OCI-LY7 (cell line): ENCODE measurements at regions not wholly inside any gene's neighbourhood (a gene's known extent, or its start where the extent isn't known, plus 50 kb on each side); places are given as distances from the start of the nearest gene placed in this dataset.

Source experiments
- BruUV-seq: library from RNA; stranded (reverse); fragments of 400-500 nt; replicated peaks from 2 replicates; lab custom pipeline; 2021; lab: Mats Ljungman, UMichigan
- CTCF ChIA-PET: fragments of 300-600 bp; sonication (Branson Sonifier 250); formaldehyde crosslinking; loops from one replicate; lab custom pipeline; 2022; ENCODE audit warnings: antibody characterized with exemption; ENCODE audit not compliant: unreplicated experiment; lab: Charles Lee
- POLR2A ChIA-PET: fragments of 300-600 bp; sonication (Branson Sonifier 250); formaldehyde crosslinking; loops from one replicate; lab custom pipeline; 2022; ENCODE audit warnings: antibody characterized with exemption; lab: Charles Lee
- DNase-seq: peaks from one replicate; pipeline ENCODE4 v3.0.0-alpha.2; 2015; ENCODE audit warnings: low spot score
- H2AFZ ChIP-seq: fragments of 200-600 bp; sonication (generic), shearing (Covaris generic); 2 replicates; pipeline ENCODE4 v1.6.1; 2014; ENCODE audit warnings: mild to moderate bottlenecking, antibody characterized with exemption, low read length, moderate library complexity
- H3K27ac ChIP-seq: fragments of 200-600 bp; sonication (generic); 2 replicates; pipeline ENCODE4 v1.5.1; 2014; ENCODE audit warnings: mixed run types, low read depth, mild to moderate bottlenecking, moderate library complexity, low read length, inconsistent platforms; ENCODE audit not compliant: poor library complexity, severe bottlenecking
- H3K36me3 ChIP-seq: fragments of 200-600 bp; sonication (generic); 2 replicates; pipeline ENCODE4 v1.6.1; 2014; ENCODE audit warnings: mild to moderate bottlenecking, antibody characterized with exemption, low read length, moderate library complexity, mixed read lengths; ENCODE audit not compliant: insufficient read depth
- H3K4me1 ChIP-seq: fragments of 200-600 bp; sonication (generic); 2 replicates; pipeline ENCODE4 v1.5.1; 2014; ENCODE audit warnings: mild to moderate bottlenecking, low read length; ENCODE audit not compliant: insufficient read depth, poor library complexity, severe bottlenecking
- H3K4me2 ChIP-seq: fragments of 200-600 bp; sonication (generic); 2 replicates; pipeline ENCODE4 v1.6.1; 2014; ENCODE audit warnings: mild to moderate bottlenecking, low read length
- H3K4me3 ChIP-seq: fragments of 200-600 bp; sonication (generic); 2 replicates; pipeline ENCODE4 v1.5.1; 2014; ENCODE audit warnings: mild to moderate bottlenecking, low read depth, low read length; ENCODE audit not compliant: poor library complexity, severe bottlenecking
- H3K79me2 ChIP-seq: fragments of 200-600 bp; sonication (generic); 2 replicates; pipeline ENCODE4 v1.6.1; 2016; ENCODE audit warnings: low read depth, mild to moderate bottlenecking, low read length, moderate library complexity, mixed read lengths; ENCODE audit not compliant: insufficient read depth
- H3K9me2 ChIP-seq: fragments of 200-600 bp; sonication (generic); 2 replicates; pipeline ENCODE4 v1.6.1; 2016; ENCODE audit warnings: mild to moderate bottlenecking, low read length, mixed read lengths; ENCODE audit not compliant: insufficient read depth
- H3K9me3 ChIP-seq: fragments of 200-600 bp; sonication (generic); 2 replicates; pipeline ENCODE4 v1.6.1; 2014; ENCODE audit warnings: mild to moderate bottlenecking, mixed run types, low read length, mixed read lengths
- H4K20me1 ChIP-seq: fragments of 200-600 bp; sonication (generic); 2 replicates; pipeline ENCODE4 v1.6.1; 2014; ENCODE audit warnings: mild to moderate bottlenecking, antibody characterized with exemption, low read length, moderate library complexity, mixed read lengths; ENCODE audit not compliant: insufficient read depth
- EZH2phosphoT487 ChIP-seq: fragments of 200-600 bp; sonication (generic); IDR thresholded peaks from 2 replicates; pipeline ENCODE4 v1.6.1; 2018; ENCODE audit warnings: low read depth, borderline replicate concordance, mild to moderate bottlenecking, mixed run types, antibody characterized with exemption, low read length, moderate library complexity, mixed read lengths
- intact Hi-C: fragments of 100-400 bp; cut with micrococcal nuclease; formaldehyde crosslinking; loops from one replicate; pipeline ENCODE4 v1.10.0; 2022; ENCODE audit not compliant: unreplicated experiment
- TF ChIP-seq, protein P1 (sequence below): fragments of 200-600 bp; sonication (generic); conservative IDR thresholded peaks from 2 replicates; pipeline ENCODE4 v1.5.1; 2014; ENCODE audit warnings: mild to moderate bottlenecking, antibody characterized with exemption, low read length, moderate library complexity, mixed read lengths

DNA sequence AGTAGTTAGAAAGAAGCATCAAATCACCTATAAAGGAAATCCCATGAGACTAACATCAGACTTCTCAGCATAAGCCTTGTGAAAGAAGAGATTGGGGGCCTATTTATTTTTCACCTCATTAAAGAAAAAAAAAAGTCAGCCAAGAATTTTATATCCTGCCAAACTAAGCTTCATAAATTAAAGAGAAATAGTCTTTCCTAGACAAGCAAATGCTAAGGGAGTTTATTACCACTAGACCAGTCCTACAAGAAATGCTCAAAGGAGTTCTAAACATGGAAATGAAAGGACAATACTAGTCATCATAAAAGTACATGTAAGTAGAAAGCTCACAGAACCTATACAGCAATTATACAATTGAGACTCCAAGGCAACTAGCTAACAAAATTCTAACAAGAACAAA lies 96.5 kb upstream of the OLIG3 start:
- Histone ChIP-seq H3K4me3 (no peak overlapping the region), H3K27ac (no peak overlapping the region), H3K79me2 (no peaks in the 10 kb centered on the region), H3K4me2 (no peak overlapping the region), H3K4me1 (no peaks in the 10 kb centered on the region), H3K9me2 (no peaks in the 10 kb centered on the region), H3K36me3 (no peaks in the 10 kb centered on the region), H2AFZ (no peak overlapping the region), H3K9me3 (0 out of 2 replicates have a peak, but pooled peaks cover 9% of the 10 kb centered on the region), H4K20me1 (no peaks in the 10 kb centered on the region)
- intact Hi-C loops, result no loop called here
- DNase-seq, result no peak
- TF ChIP-seq, protein P1, sequence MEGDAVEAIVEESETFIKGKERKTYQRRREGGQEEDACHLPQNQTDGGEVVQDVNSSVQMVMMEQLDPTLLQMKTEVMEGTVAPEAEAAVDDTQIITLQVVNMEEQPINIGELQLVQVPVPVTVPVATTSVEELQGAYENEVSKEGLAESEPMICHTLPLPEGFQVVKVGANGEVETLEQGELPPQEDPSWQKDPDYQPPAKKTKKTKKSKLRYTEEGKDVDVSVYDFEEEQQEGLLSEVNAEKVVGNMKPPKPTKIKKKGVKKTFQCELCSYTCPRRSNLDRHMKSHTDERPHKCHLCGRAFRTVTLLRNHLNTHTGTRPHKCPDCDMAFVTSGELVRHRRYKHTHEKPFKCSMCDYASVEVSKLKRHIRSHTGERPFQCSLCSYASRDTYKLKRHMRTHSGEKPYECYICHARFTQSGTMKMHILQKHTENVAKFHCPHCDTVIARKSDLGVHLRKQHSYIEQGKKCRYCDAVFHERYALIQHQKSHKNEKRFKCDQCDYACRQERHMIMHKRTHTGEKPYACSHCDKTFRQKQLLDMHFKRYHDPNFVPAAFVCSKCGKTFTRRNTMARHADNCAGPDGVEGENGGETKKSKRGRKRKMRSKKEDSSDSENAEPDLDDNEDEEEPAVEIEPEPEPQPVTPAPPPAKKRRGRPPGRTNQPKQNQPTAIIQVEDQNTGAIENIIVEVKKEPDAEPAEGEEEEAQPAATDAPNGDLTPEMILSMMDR, result no peak
- no peak for TF ChIP-seq EZH2phosphoT487
- ChIA-PET CTCF (interaction anchor here (0.6 kb wide), 1 partner anchor 19 kb away, joined by 3 read pairs; no protein-coding TSS in a partner anchor), POLR2A (interaction anchor here (0.6 to 1.8 kb wide), 10 partner anchors 10 to 586 kb away, joined by 3 to 6 read pairs (median 4); no protein-coding TSS in a partner anchor)
- BruUV-seq, result no TSS peak

DNA sequence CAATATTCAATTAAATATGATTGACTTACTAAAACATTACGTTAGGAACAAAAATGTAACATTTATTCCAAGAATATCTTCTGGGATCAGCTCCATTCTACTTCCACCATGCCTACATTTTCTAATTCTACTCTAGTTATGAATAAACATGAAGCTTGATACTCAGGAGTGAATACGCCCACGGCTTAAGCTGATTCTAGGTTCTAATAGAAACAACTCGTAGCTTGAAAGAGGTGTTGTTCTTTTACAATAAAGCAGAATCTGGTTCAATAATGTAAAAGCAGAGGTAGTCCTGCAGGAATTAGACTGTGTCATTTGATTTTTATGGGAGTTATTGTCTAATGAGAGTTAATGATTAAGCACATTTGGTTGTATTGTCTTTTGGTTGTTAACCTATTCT lies 107.3 kb upstream of the OLIG3 start:
- ChIA-PET POLR2A (interaction anchor here (0.9 kb wide), 1 partner anchor 26 kb away, joined by 4 read pairs; no protein-coding TSS in a partner anchor), CTCF (no interaction called here)
- Histone ChIP-seq H3K4me3 (no peak overlapping the region), H3K9me3 (no peaks in the 10 kb centered on the region), H3K4me2 (no peak overlapping the region), H3K79me2 (no peaks in the 10 kb centered on the region), H2AFZ (no peak overlapping the region), H3K27ac (no peak overlapping the region), H3K36me3 (no peaks in the 10 kb centered on the region), H3K9me2 (no peaks in the 10 kb centered on the region), H4K20me1 (no peaks in the 10 kb centered on the region), H3K4me1 (no peaks in the 10 kb centered on the region)
- DNase-seq, result no peak
- TF ChIP-seq EZH2phosphoT487, result no peak
- TF ChIP-seq, protein P1, result no peak
- intact Hi-C loops, result no loop called here
- no TSS peak for BruUV-seq

DNA sequence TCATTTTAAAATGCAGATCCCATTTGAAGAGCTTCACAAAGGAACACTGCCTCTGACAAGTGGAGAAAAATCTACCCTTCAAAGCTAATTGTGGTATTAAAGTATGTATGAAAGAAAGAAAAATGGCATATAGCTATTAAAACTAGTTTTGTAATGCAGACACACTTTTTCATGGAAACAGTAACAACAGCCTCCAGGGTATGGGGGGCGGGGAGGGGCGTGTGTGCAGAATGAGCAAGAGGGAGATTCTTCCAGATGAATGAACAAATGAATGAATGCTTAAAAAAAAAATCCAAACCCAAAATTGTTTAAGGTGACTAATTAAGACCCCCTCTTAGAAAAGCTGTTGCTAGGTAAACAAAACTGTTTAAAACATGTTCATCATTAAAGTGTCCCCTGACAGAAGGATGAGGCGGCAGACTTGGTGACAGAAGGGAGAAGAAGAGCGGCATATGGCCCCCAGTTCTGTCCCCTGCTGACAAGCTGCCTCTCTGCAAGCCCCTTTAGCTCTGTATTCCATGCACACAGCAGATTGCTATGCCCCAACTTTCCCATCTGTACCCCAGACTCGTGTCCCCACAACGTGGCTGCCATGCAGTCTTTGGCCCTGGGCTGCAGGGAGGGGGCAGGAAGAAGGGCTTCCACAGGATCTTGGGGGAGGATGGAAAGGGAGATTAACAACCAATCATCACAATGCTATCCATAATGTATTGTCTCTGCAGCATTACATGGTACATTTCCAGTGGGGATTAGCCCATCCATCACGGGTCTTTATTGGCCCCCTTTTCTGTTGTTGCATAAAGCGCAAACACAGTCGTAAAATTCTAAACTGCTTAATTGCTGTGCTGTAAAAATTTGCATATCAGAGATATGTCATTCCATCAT lies 108.4 kb upstream of the OLIG3 start:
- CTCF ChIA-PET, result no interaction called here
- Histone ChIP-seq H3K9me3 (no peaks in the 10 kb centered on the region), H2AFZ (no peak overlapping the region), H3K4me1 (no peaks in the 10 kb centered on the region), H3K27ac (no peak overlapping the region), H3K4me2 (no peak overlapping the region), H3K79me2 (no peaks in the 10 kb centered on the region), H3K4me3 (no peak overlapping the region), H3K9me2 (no peaks in the 10 kb centered on the region), H4K20me1 (no peaks in the 10 kb centered on the region), H3K36me3 (no peaks in the 10 kb centered on the region)
- BruUV-seq, result no TSS peak
- intact Hi-C loops, result no loop called here
- TF ChIP-seq, protein P1, result no peak
- no peak for TF ChIP-seq EZH2phosphoT487
- no peak for DNase-seq
- POLR2A ChIA-PET, result no interaction called here
